GM18505 (cell line): ENCODE measurements at regions not wholly inside any gene's neighbourhood (a gene's known extent, or its start where the extent isn't known, plus 50 kb on each side); places are given as distances from the start of the nearest gene placed in this dataset.

ENCODE experiments used
- ATAC-seq: cut with Tn5 transposase; IDR thresholded peaks from one replicate; pipeline ENCODE4 v1.9.1; 2021; ENCODE audit not compliant: unreplicated experiment
- POLR2A ChIP-seq: IDR thresholded peaks from 4 replicates; pipeline ENCODE4 v1.6.1; 2011; ENCODE audit warnings: borderline replicate concordance; ENCODE audit not compliant: insufficient read depth, insufficient read length; ENCODE audit errors: extremely low read depth

DNA sequence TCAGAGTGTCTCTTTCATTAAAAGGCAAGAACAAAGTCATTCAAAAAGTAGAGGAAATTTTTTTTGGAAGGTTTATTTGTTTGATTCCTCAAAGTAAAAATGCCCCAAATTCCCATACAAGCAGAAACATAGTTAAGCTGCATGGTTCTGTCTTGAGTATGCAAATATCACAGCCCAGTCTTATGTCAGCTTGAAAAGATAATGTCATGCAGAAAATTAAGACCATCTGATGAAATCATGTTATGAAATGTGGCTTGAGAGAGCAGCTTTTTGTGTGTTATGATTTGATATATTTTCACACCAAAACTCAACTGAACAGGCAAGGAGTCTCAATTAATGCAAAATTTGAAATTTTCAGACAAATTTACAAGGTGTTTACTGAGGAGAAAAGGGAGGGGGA lies 411.0 kb downstream of the LMO4 start:
- no peak for TF ChIP-seq POLR2A
- ATAC-seq, result no peak

DNA sequence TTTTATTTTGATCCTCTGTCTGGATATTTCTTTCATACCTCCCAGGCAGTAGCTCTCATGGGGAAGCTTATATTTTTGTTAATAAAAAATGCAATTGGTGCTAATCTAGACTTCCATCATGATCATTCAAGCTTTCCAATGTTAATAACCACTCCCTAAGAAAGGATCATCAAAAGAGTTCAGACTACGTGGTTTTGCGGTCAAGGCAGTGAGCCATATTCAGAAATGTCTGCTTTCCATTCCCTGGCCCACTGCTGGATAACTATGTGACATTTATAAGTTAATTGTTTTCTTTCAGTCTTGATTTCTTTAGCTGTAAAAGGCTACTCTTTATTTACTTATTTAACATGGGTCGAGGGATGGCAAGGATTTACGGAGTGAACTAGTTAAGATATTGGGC lies 414.6 kb downstream of the LMO4 start:
- ATAC-seq, result no peak
- no peak for TF ChIP-seq POLR2A

DNA sequence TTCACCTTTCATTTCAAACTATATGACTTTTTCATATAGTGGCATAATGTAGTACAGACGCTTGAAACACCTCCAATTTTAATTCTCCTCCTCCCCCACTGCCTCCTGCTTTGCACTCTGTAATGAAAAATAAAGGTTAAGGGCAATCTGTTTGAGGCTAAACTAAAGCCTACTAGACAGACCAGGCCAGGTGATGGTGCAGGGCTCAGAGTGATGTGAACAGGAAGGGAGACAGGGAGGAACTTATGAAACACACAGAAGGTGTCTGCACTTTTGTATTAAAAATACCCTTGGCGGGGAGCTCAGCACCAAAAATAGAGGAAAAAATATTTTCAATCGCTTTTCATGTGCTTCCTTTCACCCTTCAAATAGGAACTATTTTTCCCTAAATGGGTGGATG lies 415.4 kb downstream of the LMO4 start:
- no peak for TF ChIP-seq POLR2A
- no peak for ATAC-seq

DNA sequence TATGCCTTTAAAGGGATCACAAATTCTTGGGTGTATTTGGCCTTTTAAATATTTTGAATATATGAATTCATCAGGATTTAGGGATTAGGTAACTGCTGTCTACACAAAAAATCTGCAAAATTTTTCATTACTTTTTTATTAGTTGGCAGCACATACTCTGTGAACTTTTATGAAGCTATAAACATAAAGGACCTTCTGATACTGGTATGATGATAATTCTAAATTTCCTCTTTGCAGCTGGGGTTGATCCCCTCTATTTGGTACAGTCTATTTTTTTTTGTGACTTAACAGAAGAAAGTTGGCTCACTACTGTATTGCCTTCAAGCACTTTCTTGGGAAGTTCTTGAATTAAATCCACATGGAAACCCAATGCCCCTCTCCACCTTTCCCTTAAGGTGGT lies 416.1 kb downstream of the LMO4 start:
- no peak for ATAC-seq
- TF ChIP-seq POLR2A, result no peak

DNA sequence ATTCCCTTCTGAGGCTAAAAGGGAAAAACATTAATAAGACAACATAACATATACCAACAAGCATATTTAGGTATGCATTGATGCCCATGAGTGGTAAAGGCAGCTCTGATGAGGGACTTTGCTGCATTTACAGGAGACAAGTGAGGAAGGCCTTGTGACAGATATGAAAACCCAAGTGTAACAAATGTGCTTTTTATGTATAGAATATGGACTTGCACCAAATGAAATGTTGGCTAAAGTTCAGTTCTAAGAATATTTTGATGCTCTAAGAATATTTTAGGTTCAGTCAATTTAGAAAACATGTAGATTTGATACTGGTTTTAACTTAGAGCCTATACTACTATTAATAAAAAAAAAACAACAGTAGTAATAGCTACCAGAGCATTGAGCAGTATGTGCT lies 424.7 kb downstream of the LMO4 start:
- TF ChIP-seq POLR2A, result no peak
- no peak for ATAC-seq

- TF ChIP-seq POLR2A, result no peak
Measured at GRCh38 chr1:87754139-87754538, 425.5 kb downstream of the LMO4 start.

GRCh38 chr1:87757676-87758075 lies 429.0 kb downstream of the LMO4 start:
- TF ChIP-seq POLR2A, result no peak
- ATAC-seq, result no peak

More at GRCh38 chr1:87754139-87754538, 425.5 kb downstream of the LMO4 start:
- ATAC-seq, result no peak

- no peak for ATAC-seq
- no peak for TF ChIP-seq POLR2A
Measured at GRCh38 chr1:87759421-87760087, 430.9 kb downstream of the LMO4 start.

GRCh38 chr1:87760155-87760554 lies 431.5 kb downstream of the LMO4 start:
- no peak for ATAC-seq

GRCh38 chr1:87760654-87761053 lies 432.0 kb downstream of the LMO4 start:
- no peak for ATAC-seq
- TF ChIP-seq POLR2A, result no peak

More at GRCh38 chr1:87760155-87760554, 431.5 kb downstream of the LMO4 start:
- no peak for TF ChIP-seq POLR2A

- no peak for TF ChIP-seq POLR2A
- ATAC-seq, result no peak
Measured at GRCh38 chr1:87763483-87763882, 434.8 kb downstream of the LMO4 start.

GRCh38 chr1:87765057-87765680 lies 436.5 kb downstream of the LMO4 start:
- no peak for ATAC-seq
- no peak for TF ChIP-seq POLR2A

GRCh38 chr1:87765681-87766070 lies 437.0 kb downstream of the LMO4 start:
- ATAC-seq, result no peak
- TF ChIP-seq POLR2A, result no peak

DNA sequence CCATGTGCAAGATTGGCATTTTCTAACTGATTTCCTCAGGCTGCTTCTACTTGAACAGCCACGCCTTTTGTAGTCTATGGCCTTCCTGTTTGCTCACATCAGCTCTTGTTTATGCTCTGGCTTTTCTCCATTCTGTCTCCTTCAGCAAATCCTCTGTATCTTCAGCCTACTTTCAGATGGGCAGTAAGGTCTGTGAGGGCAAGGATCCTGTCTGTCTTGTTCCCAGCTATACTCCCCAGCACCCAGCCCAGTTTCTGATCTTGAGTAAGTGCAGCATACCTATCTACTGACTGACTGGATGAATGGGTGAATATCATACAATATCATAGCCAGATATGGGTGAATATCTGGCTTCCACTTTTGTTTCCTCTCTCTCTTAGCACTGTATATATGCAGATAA lies 438.1 kb downstream of the LMO4 start:
- ATAC-seq, result no peak

More for the DNA sequence above, 438.1 kb downstream of the LMO4 start:
- TF ChIP-seq POLR2A, result no peak
